T-helper 1 cell treated with Interleukin-12 subunit alpha and Interleukin-12 subunit beta and Interleukin-4 antibody, amounts not matched to agents 30 μg/mL and 1 μg/mL, for 36 hours (primary cell): ENCODE measurements at regions not wholly inside any gene's neighbourhood (a gene's known extent, or its start where the extent isn't known, plus 50 kb on each side); places are given as distances from the start of the nearest gene placed in this dataset.

Experiments used
- H3K27ac Mint-ChIP-seq: one replicate; pipeline ENCODE4 v1.8.0; 2021; ENCODE audit warnings: mild to moderate bottlenecking, mixed read lengths
- H3K27me3 Mint-ChIP-seq: one replicate; pipeline ENCODE4 v1.8.0; 2021; ENCODE audit warnings: low read depth, mixed read lengths
- H3K36me3 Mint-ChIP-seq: one replicate; pipeline ENCODE4 v1.8.0; 2021; ENCODE audit warnings: low read depth, mixed read lengths
- H3K4me1 Mint-ChIP-seq: one replicate; pipeline ENCODE4 v1.8.0; 2021; ENCODE audit warnings: low read depth, mixed read lengths
- H3K4me3 Mint-ChIP-seq: one replicate; pipeline ENCODE4 v1.8.0; 2021; ENCODE audit warnings: mild to moderate bottlenecking, moderate library complexity, mixed read lengths
- H3K9me3 Mint-ChIP-seq: one replicate; pipeline ENCODE4 v1.8.0; 2021; ENCODE audit warnings: mixed read lengths

DNA sequence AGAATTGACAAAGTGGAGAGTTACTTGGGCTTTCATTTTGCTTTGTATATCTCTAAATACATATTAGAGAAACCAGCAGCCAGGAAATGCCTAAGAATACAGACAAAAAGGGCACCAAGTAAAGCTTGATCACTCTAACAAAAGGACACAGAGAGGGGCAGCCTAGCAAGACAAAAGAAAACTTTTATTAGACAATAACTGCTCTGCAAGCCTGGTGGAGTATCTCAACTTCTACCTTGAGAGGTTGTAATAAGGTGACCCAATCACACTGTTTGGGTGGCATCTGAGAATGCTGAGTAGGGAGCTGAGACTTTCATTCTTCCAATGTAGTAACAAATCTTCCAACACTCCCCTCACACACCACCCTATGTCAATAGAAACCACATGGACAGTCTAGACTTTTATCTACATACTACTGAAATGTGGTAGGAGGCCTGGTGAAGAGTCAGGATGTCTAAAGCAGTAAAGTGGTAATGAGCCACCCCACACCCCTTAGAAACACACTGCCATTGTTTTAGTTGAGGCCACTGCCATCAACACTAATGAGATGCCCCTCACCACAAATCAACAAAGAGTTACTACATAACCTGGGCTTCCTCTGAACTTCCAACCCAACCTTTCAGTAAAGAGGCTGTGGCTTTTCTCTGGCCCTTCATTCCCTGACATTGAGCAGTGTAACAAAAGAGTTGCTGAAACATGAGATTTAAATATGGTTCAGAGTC lies 726.7 kb upstream of the POU3F3 start:
- Mint-ChIP-seq H3K4me3 (no peak overlapping the region), H3K27me3 (no peaks in the 10 kb centered on the region), H3K36me3 (no peaks in the 10 kb centered on the region), H3K27ac (no peak overlapping the region), H3K9me3 (peaks cover 3% of the 10 kb centered on the region), H3K4me1 (no peaks in the 10 kb centered on the region)

DNA sequence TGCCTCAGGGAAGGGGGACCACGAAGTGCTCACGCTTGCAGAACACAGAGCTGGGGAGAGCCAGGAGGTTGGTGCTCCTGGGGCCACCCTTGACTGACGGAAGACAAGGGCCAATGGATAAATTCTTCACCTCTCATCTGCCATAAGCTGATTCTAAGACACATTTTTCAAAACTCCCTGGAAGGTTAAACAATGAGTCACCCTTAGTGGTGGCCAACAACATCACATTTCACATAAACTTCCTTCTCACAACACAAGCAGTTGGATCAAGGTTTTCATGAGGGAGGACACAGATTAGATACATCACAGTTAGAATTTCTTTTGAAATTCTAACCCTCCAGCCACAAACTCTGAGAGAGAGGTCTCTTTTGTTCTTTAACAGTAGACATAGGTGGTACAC lies 713.6 kb upstream of the POU3F3 start:
- no peaks in the 10 kb centered on the region for H3K27me3 Mint-ChIP-seq
- no peak overlapping the region for H3K27ac Mint-ChIP-seq
- H3K36me3 Mint-ChIP-seq = no peaks in the 10 kb centered on the region
- no peaks in the 10 kb centered on the region for H3K4me1 Mint-ChIP-seq
- peaks cover 6% of the 10 kb centered on the region for H3K9me3 Mint-ChIP-seq
- H3K4me3 Mint-ChIP-seq = no peak overlapping the region

DNA sequence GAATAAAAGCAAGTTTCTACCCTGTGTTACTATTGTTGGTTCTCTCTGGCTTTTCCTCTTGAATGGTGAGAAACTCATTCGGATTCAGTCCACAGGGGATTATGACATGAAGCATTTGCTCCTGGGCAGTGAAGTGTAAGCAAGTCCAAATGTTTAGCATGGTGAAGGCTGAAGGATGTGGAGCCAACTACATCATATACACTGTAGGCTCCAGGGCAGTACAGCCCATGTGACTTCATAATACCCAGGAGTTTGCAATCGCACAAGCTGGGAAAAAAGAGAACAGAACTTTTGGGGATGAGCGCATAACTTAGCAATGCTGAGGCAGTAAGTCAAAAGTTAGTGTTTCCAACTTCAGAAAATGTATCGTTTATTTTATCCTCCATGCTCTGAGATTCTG lies 695.7 kb upstream of the POU3F3 start:
- H3K36me3 Mint-ChIP-seq = no peaks in the 10 kb centered on the region
- no peaks in the 10 kb centered on the region for H3K27me3 Mint-ChIP-seq
- H3K4me3 Mint-ChIP-seq = no peak overlapping the region
- H3K9me3 Mint-ChIP-seq = no peaks in the 10 kb centered on the region
- no peaks in the 10 kb centered on the region for H3K4me1 Mint-ChIP-seq
- no peak overlapping the region for H3K27ac Mint-ChIP-seq

DNA sequence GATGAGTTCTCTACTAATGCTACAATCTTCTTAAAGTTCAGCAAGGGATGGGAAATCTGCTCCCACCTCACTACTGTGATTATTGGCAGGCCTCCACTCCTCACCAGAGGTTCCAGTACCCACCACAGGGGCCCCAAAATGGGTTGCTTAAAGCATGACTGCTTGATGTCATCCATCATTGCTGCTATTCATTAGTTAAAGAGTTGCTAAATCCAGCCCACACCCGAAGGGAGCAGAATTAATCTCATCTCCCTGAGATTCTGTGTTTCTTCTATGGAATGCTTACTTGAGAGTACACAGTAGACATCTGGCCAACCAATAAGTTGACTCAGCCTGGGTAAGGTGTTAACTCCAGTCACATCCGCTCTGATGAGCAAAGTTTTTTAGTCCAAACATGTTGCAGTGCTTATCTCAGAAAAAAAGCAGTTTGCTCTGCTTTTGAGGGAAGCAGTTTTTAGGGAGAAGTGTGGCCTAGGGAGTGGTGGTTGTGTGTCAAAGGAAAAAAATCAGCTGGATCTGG lies 690.2 kb upstream of the POU3F3 start:
- no peaks in the 10 kb centered on the region for H3K36me3 Mint-ChIP-seq
- no peaks in the 10 kb centered on the region for H3K4me1 Mint-ChIP-seq
- no peak overlapping the region for H3K4me3 Mint-ChIP-seq
- no peaks in the 10 kb centered on the region for H3K9me3 Mint-ChIP-seq
- H3K27ac Mint-ChIP-seq = no peak overlapping the region
- no peaks in the 10 kb centered on the region for H3K27me3 Mint-ChIP-seq

DNA sequence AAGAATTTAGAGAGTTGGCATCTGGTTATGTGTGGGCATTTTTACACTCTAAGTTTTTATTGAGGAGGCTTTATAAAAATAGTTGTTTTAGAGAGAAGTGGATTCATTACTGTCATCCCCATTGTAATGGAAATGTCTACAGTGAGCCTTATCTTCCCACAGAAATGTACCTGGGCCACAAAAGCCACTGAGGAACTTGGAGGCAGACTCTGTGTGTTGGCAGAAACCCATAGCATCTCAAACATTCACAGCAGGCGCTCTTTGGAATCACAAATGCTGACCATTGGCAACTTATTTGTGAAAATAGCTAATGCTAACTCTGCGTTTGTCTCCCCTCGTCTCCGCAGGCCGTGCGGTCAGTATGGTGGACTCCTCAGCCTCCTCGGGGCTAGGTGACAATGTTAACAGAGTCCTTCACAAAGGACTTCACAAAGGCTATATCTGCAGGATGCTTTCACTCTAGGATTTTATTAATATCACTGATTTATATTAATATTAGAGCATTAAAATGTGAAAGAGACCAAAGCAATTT lies 689.1 kb upstream of the POU3F3 start:
- H3K27ac Mint-ChIP-seq = no peak overlapping the region
- no peaks in the 10 kb centered on the region for H3K27me3 Mint-ChIP-seq
- no peaks in the 10 kb centered on the region for H3K4me1 Mint-ChIP-seq
- H3K9me3 Mint-ChIP-seq = no peaks in the 10 kb centered on the region
- no peaks in the 10 kb centered on the region for H3K36me3 Mint-ChIP-seq
- H3K4me3 Mint-ChIP-seq = no peak overlapping the region

DNA sequence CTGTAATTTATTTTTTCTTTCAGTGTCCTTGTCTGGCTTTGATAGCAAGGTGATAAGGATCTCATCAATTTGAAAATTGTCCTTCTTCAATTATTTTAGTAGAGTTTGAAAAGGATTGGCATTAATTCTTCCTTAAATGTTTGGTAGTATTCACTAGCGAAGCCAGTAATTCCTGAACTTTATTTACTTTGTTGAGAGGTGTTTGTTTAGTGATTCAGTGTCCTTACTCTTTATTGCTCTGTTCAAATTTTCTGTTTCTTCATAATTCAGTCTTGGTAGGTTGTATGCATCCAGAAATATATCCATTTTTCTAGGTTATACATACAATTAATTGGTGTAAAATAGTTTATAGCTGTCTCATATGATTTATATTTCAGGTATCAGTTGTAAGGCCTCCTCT lies 676.7 kb upstream of the POU3F3 start:
- H3K4me1 Mint-ChIP-seq = no peaks in the 10 kb centered on the region
- H3K9me3 Mint-ChIP-seq = peaks cover 18% of the 10 kb centered on the region
- H3K36me3 Mint-ChIP-seq = no peaks in the 10 kb centered on the region
- no peaks in the 10 kb centered on the region for H3K27me3 Mint-ChIP-seq
- H3K27ac Mint-ChIP-seq = no peak overlapping the region
- H3K4me3 Mint-ChIP-seq = no peak overlapping the region

DNA sequence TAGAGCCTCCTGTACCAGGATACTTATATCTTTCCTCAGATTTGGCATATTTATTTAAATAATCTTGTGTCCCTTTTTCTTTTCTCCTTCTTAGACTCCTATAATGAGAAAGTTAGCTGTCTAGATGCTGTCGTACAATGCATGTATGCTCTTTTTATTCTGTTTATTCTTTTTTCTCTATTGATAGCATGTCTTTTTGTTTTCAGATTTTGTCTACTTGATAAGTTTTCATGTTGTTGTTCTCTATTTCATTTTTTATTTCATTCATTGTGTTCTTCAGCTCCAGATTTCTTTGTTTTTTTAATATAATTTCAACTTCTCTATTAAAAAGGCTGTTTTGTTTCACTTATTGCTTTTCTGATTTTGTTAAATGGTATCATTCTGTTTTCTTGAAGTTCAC lies 674.3 kb upstream of the POU3F3 start:
- Mint-ChIP-seq H3K9me3 (peaks cover 18% of the 10 kb centered on the region), H3K36me3 (no peaks in the 10 kb centered on the region), H3K27ac (no peak overlapping the region), H3K27me3 (no peaks in the 10 kb centered on the region), H3K4me1 (no peaks in the 10 kb centered on the region), H3K4me3 (no peak overlapping the region)

DNA sequence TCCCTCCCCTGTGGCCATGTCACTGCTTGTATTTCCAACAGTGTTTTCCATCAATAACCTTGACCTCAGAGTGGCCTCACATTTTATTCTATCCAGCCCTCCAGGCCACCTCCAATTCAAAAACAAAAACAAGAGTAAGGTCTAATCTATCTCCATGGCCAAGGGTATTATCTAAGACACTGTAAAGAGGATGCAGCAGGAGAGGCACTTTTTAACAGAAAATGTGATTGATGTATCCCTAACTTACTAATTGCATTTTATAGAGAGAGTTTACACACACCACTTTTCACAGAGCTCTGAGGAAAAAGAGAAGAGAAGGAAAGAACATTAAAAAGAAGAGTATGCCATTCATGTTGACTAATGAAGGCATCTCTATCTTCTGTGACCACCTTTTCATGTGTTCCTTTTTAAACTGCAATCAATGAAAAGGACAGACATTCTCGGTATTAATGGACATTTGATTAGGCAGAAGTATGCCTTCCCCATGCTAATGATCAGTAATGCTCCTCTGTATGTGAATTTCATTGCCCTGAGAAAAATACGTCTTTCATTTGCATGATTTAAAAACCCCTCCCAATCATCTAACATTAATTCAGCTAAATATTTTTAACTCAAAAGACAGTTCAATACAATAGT lies 653.3 kb upstream of the POU3F3 start:
- Mint-ChIP-seq H3K9me3 (no peaks in the 10 kb centered on the region), H3K27me3 (no peaks in the 10 kb centered on the region), H3K4me3 (no peak overlapping the region), H3K27ac (no peak overlapping the region), H3K36me3 (no peaks in the 10 kb centered on the region), H3K4me1 (no peaks in the 10 kb centered on the region)

DNA sequence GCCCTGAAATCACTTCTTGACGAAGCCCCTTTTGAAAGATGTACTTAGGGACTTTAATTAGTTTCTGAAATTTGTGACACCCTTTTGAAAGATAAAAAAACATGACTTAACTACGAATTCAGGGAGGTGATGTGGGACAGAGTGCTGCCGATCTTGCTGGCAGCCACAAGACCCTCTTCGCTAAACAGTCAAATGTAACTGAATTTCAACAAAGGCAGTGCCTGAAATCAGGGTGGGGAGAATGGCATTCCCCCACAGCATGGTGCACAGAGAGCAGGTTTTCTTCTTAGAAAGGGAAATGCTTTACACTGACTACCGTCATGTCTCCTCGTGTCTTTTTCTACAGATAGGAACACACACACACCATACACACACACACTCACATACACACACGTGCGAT lies 640.2 kb upstream of the POU3F3 start:
- Mint-ChIP-seq H3K36me3 (no peaks in the 10 kb centered on the region), H3K27me3 (no peaks in the 10 kb centered on the region), H3K4me1 (no peaks in the 10 kb centered on the region), H3K4me3 (no peak overlapping the region), H3K27ac (no peak overlapping the region), H3K9me3 (no peaks in the 10 kb centered on the region)

DNA sequence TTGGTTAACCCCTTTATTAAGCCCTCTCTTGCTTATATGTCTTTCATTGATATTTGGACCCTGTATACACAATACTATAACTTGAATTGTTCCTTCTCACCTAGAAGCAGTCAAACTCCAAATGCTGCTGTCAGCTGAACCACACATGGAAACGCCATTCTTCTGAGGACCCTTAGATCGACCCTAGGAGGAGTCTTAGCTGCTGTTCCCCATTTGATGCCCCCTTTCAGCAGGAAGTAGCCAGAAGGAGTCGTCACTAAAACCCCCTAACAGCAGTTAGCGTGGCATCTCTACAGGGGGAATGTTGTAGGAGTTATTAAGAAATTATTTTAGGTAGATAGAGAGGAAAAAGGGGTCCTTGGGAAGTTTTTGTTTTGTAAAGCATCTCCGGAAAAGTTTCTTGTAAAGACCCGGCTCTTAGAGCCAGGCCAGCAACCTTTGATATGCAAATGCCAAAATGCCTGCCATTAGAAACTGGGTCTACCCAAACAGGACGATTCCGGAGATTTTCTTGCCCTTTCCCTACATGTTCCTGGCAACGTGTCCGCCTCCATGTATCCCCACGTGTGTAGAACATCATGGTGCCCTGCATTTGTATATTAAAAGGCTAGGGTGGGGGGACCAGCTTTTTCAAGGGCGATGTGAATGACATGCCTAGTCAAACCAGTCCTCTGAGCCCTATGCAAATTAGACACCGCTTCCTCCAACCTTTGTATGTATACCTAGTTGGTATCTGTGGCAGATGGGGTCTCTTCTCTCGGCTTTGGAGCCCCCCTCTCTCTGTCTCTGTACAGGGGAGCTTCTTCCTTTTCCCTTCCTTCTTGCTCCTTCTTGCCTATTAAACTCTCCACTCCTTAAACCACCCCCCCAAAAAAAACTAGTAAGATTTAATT lies 638.4 kb upstream of the POU3F3 start:
- Mint-ChIP-seq H3K27me3 (no peaks in the 10 kb centered on the region), H3K9me3 (no peaks in the 10 kb centered on the region), H3K36me3 (no peaks in the 10 kb centered on the region), H3K4me3 (no peak overlapping the region), H3K27ac (no peak overlapping the region), H3K4me1 (no peaks in the 10 kb centered on the region)

DNA sequence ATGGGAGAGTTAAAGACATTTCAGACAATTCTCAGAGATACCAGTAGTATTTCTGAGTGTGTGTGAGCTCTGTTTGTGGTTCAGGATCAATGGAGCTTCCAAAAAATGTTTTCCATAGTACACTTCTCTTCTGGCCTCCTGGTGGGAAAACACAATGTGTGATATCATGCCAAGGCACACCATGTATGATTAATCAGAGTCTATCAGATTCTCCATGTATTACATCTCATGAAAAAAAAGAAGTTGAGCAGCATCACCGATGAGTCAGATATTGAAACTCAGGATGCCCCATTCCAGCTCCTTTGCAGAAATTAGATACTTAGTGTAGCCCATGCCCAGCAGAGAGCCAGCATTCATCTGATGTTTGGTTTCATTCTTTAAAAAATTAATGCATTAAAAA lies 620.3 kb upstream of the POU3F3 start:
- H3K27me3 Mint-ChIP-seq = no peaks in the 10 kb centered on the region
- H3K9me3 Mint-ChIP-seq = peaks cover 5% of the 10 kb centered on the region
- no peaks in the 10 kb centered on the region for H3K36me3 Mint-ChIP-seq
- no peaks in the 10 kb centered on the region for H3K4me1 Mint-ChIP-seq
- H3K27ac Mint-ChIP-seq = no peak overlapping the region
- H3K4me3 Mint-ChIP-seq = no peak overlapping the region

DNA sequence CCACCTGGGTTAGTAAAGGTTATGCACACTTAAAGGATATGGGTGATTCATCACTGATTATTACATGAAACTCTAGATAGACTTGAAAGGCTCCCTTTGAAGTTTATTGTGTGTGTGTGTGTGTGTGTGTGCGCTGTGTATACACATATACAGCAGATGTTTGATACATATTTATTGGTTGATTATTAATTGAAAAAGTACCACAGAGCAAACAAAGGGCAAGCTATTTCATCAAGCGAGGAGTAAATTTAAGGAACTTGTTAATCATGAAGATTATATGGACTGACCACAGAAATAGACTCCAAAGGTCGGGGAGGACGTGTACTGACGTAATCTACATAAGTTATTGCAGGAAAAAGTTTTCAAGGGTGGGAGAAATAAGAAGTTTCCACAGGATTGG lies 617.4 kb upstream of the POU3F3 start:
- peaks cover 12% of the 10 kb centered on the region for H3K9me3 Mint-ChIP-seq
- H3K36me3 Mint-ChIP-seq = no peaks in the 10 kb centered on the region
- no peaks in the 10 kb centered on the region for H3K4me1 Mint-ChIP-seq
- no peak overlapping the region for H3K4me3 Mint-ChIP-seq
- H3K27ac Mint-ChIP-seq = no peak overlapping the region
- no peaks in the 10 kb centered on the region for H3K27me3 Mint-ChIP-seq

DNA sequence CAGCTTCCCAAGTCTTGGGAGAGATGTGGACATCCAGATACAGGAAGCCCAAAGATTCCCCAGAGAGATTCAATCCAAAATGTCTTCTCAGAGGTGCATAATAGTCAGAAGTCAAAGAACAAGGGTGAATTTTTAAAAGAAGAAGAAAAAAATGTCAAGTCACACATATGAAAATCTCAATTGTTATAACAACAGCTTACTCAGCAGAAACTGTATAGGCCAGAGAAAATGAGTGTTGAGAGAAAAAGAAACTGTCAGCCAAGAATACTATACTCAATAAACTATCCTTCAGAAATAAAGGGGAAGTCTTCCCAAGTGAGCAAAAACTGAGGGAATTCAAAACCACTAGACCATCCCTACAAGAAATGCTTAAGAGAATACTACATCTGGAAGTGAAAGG lies 612.9 kb upstream of the POU3F3 start:
- no peaks in the 10 kb centered on the region for H3K4me1 Mint-ChIP-seq
- no peak overlapping the region for H3K4me3 Mint-ChIP-seq
- no peaks in the 10 kb centered on the region for H3K36me3 Mint-ChIP-seq
- no peaks in the 10 kb centered on the region for H3K27me3 Mint-ChIP-seq
- peaks cover 15% of the 10 kb centered on the region for H3K9me3 Mint-ChIP-seq
- no peak overlapping the region for H3K27ac Mint-ChIP-seq

DNA sequence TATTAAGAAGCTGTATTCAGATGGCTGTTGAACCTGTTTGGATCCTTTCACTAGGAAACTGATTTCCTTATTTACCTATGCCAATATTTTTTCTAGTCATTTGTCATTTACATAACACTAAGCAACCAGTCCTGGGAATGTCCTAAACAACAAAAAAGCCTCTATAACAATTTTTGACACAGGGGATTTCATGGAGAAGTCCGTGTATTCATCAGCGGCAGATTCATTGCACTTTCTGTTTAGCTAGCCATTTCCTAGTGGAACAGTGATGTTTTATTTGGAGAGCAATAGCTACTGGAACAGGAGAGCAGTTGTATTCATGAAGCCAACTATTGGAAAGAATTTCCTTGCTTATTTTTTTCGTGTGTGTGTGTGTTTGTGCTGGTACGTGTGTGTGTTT lies 604.3 kb upstream of the POU3F3 start:
- H3K9me3 Mint-ChIP-seq = no peaks in the 10 kb centered on the region
- H3K27me3 Mint-ChIP-seq = no peaks in the 10 kb centered on the region
- H3K36me3 Mint-ChIP-seq = no peaks in the 10 kb centered on the region
- H3K27ac Mint-ChIP-seq = no peak overlapping the region
- H3K4me3 Mint-ChIP-seq = no peak overlapping the region
- no peaks in the 10 kb centered on the region for H3K4me1 Mint-ChIP-seq
